Urinary bladder (tissue), 3 donors: ENCODE measurements at regions not wholly inside any gene's neighbourhood (a gene's known extent, or its start where the extent isn't known, plus 50 kb on each side); places are given as distances from the start of the nearest gene placed in this dataset.
"Not testable (repeated sequence)": the region's sequence is repeated elsewhere in the genome, so short reads cannot be mapped to it uniquely, and the experiment has no call there.

Experiments
- DNase-seq: peaks from one replicate; pipeline ENCODE4 v3.0.0-alpha.2; 2015; ENCODE audit errors: extremely low spot score
- H3K27ac ChIP-seq: one replicate; pipeline ENCODE4 v1.5.1; 2013; ENCODE audit warnings: low read depth, mild to moderate bottlenecking, moderate library complexity
- H3K36me3 ChIP-seq: one replicate; pipeline ENCODE4 v1.6.1; 2013; ENCODE audit warnings: mild to moderate bottlenecking, moderate library complexity; ENCODE audit not compliant: insufficient read depth
- H3K4me1 ChIP-seq: one replicate; pipeline ENCODE4 v1.6.1; 2013; ENCODE audit warnings: mild to moderate bottlenecking, moderate library complexity; ENCODE audit not compliant: insufficient read depth
- H3K4me3 ChIP-seq: one replicate; pipeline ENCODE4 v1.5.1; 2013; ENCODE audit warnings: low read depth, low read length
- WGBS: extraction: QIAGEN DNeasy Blood & Tissue Kit; methylation state at CpG from one replicate; pipeline ENCODE4 v1.1.7; 2013; 5-methylcytosine and 5-hydroxymethylcytosine counted together
- donor health status: healthy with polysubstance abuse.
- donor health status: healthy.

DNA sequence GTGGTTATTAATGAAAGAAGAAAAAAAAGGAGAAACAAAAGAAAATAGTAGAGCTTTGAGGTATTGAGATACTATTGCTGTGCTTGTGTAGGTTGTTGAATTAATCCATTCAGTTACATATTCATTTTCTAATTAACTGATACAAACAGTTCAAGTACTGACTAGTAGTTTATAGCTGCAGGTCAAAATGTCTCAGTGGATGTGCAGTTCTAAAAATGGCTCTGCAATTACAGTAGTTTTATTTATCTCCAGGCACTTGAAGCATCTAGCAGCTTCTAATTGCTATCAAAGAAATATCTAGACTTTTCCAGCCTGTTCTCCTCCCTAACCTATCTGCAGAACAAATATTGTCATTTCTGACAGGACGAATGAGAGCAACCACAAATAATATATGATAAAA is 1887.7 kb upstream of the PCDH7 start:
- H3K27ac ChIP-seq = no peak overlapping the region
- no peaks in the 10 kb centered on the region for H3K36me3 ChIP-seq
- H3K4me1 ChIP-seq = no peaks in the 10 kb centered on the region
- no peak overlapping the region for H3K4me3 ChIP-seq
- DNase-seq = no peak
- 81% methylated on average over 1 of the region's 1 CpG for WGBS

DNA sequence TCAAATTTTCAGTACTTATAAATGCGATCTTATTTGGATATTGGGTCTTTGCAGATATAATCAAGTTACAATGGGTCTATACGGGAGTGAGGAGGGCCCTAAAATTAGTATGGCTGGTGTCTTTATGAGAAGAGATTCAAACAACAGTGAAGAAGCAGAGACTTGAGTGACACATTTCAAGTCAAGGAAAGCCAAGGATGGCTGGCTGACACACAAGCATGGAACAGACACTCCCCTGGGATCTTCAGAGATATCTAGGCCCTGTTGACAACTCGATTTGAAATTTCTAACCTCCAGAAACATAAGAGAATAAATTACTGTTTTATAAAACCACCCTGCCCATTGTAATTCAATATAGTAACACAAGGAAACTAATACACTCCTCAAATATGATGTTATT is 1886.0 kb upstream of the PCDH7 start:
- H3K27ac ChIP-seq = no peak overlapping the region
- no peak for DNase-seq
- H3K4me1 ChIP-seq = no peaks in the 10 kb centered on the region
- no peaks in the 10 kb centered on the region for H3K36me3 ChIP-seq
- 87% methylated on average over 3 of the region's 3 CpGs for WGBS
- no peak overlapping the region for H3K4me3 ChIP-seq

DNA sequence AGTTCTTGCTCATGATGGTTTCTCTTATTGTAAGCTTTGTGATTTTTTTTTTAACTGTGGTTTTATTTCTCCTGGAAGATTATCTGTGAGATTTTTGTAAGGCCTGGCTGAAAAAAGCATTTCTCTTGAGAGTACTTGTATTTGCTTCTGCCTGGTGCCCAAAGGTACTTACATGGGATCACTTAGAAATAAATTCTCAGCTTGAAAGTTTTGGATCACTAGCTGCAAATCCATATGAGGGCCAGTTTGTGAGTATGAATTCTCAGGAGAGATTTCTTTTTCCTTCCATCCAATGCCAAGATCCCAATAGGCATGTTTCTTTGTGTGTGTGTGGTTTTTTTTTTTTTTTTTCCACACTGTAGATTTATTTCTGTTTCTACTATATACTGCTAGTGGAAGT is 1884.7 kb upstream of the PCDH7 start:
- H3K27ac ChIP-seq = no peak overlapping the region
- DNase-seq = no peak
- H3K4me3 ChIP-seq = no peak overlapping the region
- H3K4me1 ChIP-seq = no peaks in the 10 kb centered on the region
- H3K36me3 ChIP-seq = no peaks in the 10 kb centered on the region

- 82% methylated on average over 6 of the region's 6 CpGs for WGBS
- no peaks in the 10 kb centered on the region for H3K4me1 ChIP-seq
- no peak for DNase-seq
- H3K4me3 ChIP-seq = no peak overlapping the region
- H3K27ac ChIP-seq = no peak overlapping the region
- H3K36me3 ChIP-seq = no peaks in the 10 kb centered on the region
Measured at GRCh38 chr4:28842271-28842670, 1877.9 kb upstream of the PCDH7 start.

DNA sequence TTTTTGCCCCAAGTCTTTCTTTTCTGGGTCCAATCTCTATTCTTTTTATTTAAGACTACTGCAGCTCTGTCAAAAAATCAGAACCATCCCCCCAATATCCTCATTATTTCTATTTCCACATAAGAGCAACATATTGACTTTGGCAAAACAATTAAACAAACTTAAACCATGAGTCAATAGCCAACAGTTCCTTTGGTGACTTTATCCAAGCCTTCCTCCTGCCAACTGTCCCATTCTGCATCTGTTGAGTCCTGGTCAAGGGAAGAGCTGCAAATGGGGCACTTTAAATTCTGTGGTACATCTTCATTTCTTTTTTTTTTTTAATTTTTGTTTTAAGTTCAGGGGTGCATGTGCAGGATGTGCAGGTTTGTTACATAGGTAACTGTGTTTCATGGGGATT is 1875.0 kb upstream of the PCDH7 start:
- Histone ChIP-seq H3K4me3 (no peak overlapping the region), H3K4me1 (no peaks in the 10 kb centered on the region), H3K36me3 (no peaks in the 10 kb centered on the region), H3K27ac (no peak overlapping the region)
- DNase-seq = no peak

DNA sequence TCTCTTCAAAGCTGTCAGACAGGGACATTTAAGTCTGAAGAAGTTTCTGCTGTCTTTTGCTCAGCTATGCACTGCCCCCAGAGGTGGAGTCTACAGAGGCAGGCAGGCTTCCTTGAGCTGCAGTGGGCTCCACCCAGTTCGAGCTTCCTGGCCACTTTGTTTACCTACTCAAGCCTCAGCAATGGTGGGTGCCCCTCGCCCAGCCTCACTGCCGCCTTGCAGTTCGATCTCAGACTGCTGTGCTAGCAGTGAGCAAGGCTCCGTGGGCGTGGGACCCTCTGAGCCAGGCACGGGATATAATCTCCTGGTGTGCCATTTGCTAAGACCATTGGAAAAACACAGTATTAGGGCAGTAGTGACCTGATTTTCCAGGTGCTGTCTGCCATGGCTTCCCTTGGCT is 1863.1 kb upstream of the PCDH7 start:
- not testable (repeated sequence) for H3K36me3 ChIP-seq, DNase-seq, H3K27ac ChIP-seq, H3K4me1 ChIP-seq, H3K4me3 ChIP-seq
- 85% methylated on average over 7 of the region's 7 CpGs for whole genome bisulfite sequencing

- Histone ChIP-seq H3K36me3 (no peaks in the 10 kb centered on the region), H3K4me3 (no peak overlapping the region), H3K4me1 (no peaks in the 10 kb centered on the region), H3K27ac (no peak overlapping the region)
- WGBS = 82% methylated on average over 4 of the region's 4 CpGs
- DNase-seq = no peak
Measured at GRCh38 chr4:28868841-28869240, 1851.3 kb upstream of the PCDH7 start.

DNA sequence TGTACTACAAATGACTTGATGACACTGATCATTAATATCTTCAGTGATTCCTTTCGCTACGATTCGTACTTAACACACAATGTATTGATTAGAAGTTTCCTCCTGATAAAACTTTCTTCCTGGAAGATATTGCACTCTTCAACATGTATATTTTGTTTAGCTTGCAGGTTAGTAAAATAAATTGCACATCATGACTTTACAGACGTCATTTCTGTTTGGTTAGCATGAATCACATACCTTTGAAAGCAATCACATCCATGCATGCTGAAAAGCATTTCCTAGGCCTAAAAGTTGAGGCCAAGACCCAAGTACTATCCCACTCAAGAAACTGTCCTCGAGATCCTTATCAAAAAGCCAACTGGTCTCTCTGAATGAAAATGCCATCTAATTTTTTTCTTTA is 1841.0 kb upstream of the PCDH7 start:
- Histone ChIP-seq H3K4me1 (no peaks in the 10 kb centered on the region), H3K27ac (no peak overlapping the region), H3K36me3 (no peaks in the 10 kb centered on the region), H3K4me3 (no peak overlapping the region)
- DNase-seq = no peak
- WGBS = 65% methylated on average over 5 of the region's 5 CpGs

GRCh38 chr4:28879900-28880299 is 1840.3 kb upstream of the PCDH7 start:
- no peaks in the 10 kb centered on the region for H3K4me1 ChIP-seq
- no peak overlapping the region for H3K4me3 ChIP-seq
- H3K27ac ChIP-seq = no peak overlapping the region
- H3K36me3 ChIP-seq = no peaks in the 10 kb centered on the region
- WGBS = 79% methylated on average over 2 of the region's 2 CpGs
- DNase-seq = no peak

- 89% methylated on average over 2 of the region's 2 CpGs for WGBS
- Histone ChIP-seq H3K4me1 (no peaks in the 10 kb centered on the region), H3K36me3 (no peaks in the 10 kb centered on the region), H3K27ac (no peak overlapping the region), H3K4me3 (no peak overlapping the region)
- no peak for DNase-seq
Measured at GRCh38 chr4:28883211-28883610, 1837.0 kb upstream of the PCDH7 start.

DNA sequence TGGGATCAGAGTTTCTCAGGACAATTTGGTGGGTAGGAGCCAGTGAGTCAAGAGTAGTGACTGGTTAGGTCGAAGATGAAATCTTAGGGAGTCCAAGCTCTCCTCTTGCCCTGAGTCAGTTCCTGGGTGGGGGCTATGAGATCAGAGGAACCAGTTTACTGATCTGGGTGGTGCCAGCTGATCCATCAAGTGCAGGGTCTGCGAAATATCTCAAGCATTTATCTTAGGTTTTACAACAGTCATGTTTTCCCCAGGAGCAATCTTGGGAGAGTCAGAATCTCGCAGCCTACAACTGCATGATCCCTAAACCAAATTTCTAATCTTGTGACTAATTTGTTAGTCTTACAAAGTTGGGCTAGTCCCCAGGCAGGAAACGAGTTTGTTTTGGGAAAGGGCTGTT is 1833.2 kb upstream of the PCDH7 start:
- no peaks in the 10 kb centered on the region for H3K4me1 ChIP-seq
- no peaks in the 10 kb centered on the region for H3K36me3 ChIP-seq
- no peak overlapping the region for H3K4me3 ChIP-seq
- DNase-seq = no peak
- 70% methylated on average over 4 of the region's 4 CpGs for WGBS
- no peak overlapping the region for H3K27ac ChIP-seq

- no peaks in the 10 kb centered on the region for H3K4me1 ChIP-seq
- no peak overlapping the region for H3K27ac ChIP-seq
- peak; percentile 13 for DNase-seq
- 53% methylated on average over 3 of the region's 3 CpGs for WGBS
- H3K4me3 ChIP-seq = no peak overlapping the region
- no peaks in the 10 kb centered on the region for H3K36me3 ChIP-seq
Measured at GRCh38 chr4:28890949-28891775, 1829.0 kb upstream of the PCDH7 start.

DNA sequence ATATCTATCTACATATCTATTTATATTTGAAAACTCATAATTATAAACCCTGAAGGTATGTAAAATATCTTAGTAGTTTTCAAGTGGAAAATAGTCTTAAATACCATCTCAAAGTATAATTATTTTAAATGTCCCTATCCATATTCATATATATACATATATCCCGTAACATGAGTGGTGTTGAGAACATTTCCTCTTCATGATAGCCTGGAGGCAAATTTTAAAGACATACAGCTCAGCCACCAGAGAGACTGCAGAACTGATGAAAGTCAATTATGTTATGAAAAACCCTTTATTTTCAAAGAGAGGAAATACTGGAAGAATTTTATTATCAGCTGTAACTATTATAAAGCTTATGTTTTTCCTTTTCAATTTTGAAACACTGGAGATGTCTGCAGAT is 1806.7 kb upstream of the PCDH7 start:
- Histone ChIP-seq H3K27ac (no peak overlapping the region), H3K4me3 (no peak overlapping the region), H3K36me3 (no peaks in the 10 kb centered on the region), H3K4me1 (no peaks in the 10 kb centered on the region)
- WGBS = 69% methylated on average over 1 of the region's 1 CpG
- no peak for DNase-seq

DNA sequence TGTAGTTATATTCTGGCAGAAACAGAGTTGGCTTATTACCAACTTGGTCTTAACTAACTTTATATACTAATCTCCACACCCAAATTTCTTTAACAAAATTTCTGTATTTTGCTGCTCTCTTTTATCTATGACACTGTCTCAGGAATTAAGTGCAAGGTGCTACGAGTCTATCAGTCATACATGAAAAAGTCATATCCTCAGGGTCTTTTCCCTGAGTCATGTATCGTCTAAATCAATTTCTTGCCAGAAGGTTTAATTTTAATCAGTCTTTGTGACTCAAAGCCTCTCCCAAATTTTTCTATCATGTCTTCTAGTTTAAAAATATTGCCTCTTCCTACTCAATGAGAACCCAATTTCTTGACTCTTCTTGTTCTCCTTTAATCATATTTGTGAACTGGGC is 1803.6 kb upstream of the PCDH7 start:
- DNase-seq = no peak
- no peak overlapping the region for H3K4me3 ChIP-seq
- WGBS = 92% methylated on average over 2 of the region's 2 CpGs
- no peaks in the 10 kb centered on the region for H3K4me1 ChIP-seq
- no peak overlapping the region for H3K27ac ChIP-seq
- H3K36me3 ChIP-seq = no peaks in the 10 kb centered on the region

GRCh38 chr4:28918871-28919270 is 1801.3 kb upstream of the PCDH7 start:
- DNase-seq = no peak
- H3K27ac ChIP-seq = no peak overlapping the region
- no peak overlapping the region for H3K4me3 ChIP-seq
- WGBS = 91% methylated on average over 1 of the region's 1 CpG
- H3K36me3 ChIP-seq = no peaks in the 10 kb centered on the region
- H3K4me1 ChIP-seq = no peaks in the 10 kb centered on the region
